Skeletal muscle tissue (tissue), 3 donors: ENCODE measurements at regions not wholly inside any gene's neighbourhood (a gene's known extent, or its start where the extent isn't known, plus 50 kb on each side); places are given as distances from the start of the nearest gene placed in this dataset.
"Not testable (repeated sequence)": the region's sequence is repeated elsewhere in the genome, so short reads cannot be mapped to it uniquely, and the experiment has no call there.

Experiments used
- H3K27ac ChIP-seq: one replicate; pipeline ENCODE4 v1.7.0; 2013; ENCODE audit warnings: mild to moderate bottlenecking, low read depth, low read length, inconsistent platforms
- H3K27me3 ChIP-seq, 3 donors: one replicate each; pipeline ENCODE4 v1.7.0; 2013; ENCODE audit warnings: low read length in 3 of 3; ENCODE audit not compliant: control insufficient read depth in 3 of 3, insufficient read depth in 3 of 3
- H3K36me3 ChIP-seq, 3 donors: one replicate each; pipeline ENCODE4 v1.7.0; 2013; ENCODE audit warnings: low read length in 3 of 3; ENCODE audit not compliant: control insufficient read depth in 3 of 3, insufficient read depth in 3 of 3
- H3K4me1 ChIP-seq, 3 donors: one replicate each; pipeline ENCODE4 v1.7.0; 2013; ENCODE audit warnings: low read length in 3 of 3, mild to moderate bottlenecking in 3 of 3; ENCODE audit not compliant: control insufficient read depth in 3 of 3, insufficient read depth in 3 of 3
- H3K4me3 ChIP-seq, 3 donors: one replicate each; pipeline ENCODE4 v1.7.0; 2013; ENCODE audit warnings: low read length in 3 of 3
- H3K9ac ChIP-seq, 3 donors: one replicate each; pipeline ENCODE4 v1.7.0; 2013; ENCODE audit warnings: low read length in 3 of 3, mild to moderate bottlenecking in 3 of 3, moderate library complexity in 2 of 3, low read depth in 1 of 3
- H3K9me3 ChIP-seq, 3 donors: one replicate each; pipeline ENCODE4 v1.7.0; 2013; ENCODE audit warnings: low read length in 3 of 3; ENCODE audit not compliant: control insufficient read depth in 3 of 3
- donor health status: Osteomylitis.

DNA sequence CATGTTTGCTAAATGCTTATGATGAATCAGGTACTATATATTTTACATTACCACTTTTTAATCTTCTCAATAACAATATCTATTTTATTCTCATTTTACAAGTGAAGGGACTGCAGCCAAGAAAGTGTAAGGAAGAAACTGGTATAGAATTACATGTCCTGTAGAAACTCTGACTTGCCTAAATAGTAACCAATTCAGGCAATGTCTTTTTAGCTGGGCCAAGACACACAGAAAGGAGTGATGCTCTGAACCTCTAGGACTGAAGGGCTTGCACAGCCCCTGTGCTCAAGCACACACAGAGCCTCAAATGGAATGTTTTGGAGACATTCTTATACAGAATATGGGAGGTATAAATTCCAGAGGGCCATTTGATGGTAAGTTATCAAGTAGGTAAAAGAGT lies 286.4 kb upstream of the TNC start:
- no peak overlapping the region for H3K27ac ChIP-seq
- no peaks in the 10 kb centered on the region for H3K9me3 ChIP-seq
- H3K9ac ChIP-seq = no peak overlapping the region
- no peaks in the 10 kb centered on the region for H3K27me3 ChIP-seq
- H3K36me3 ChIP-seq = no peaks in the 10 kb centered on the region
- H3K4me3 ChIP-seq = no peak overlapping the region
- no peaks in the 10 kb centered on the region for H3K4me1 ChIP-seq

DNA sequence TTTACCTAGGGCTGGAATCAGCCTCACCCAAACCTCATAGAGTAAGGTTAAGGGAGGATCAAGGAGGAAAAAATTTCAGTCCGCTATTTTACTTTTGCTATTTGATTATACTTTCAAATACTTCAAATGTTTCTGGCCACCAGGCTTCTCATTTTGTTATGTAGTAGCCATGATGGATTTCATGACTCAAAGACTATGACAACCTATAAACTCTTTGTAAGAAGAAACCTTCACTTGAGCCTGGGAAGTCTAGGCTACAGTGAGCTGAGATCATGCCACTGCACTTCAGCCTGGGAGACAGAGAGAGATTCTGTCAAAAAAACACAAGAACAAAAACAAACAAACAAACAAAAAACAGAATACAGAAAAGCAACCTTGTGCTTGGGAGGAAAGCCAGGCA lies 293.6 kb upstream of the TNC start:
- Histone ChIP-seq H3K9ac (no peak overlapping the region), H3K27me3 (no peaks in the 10 kb centered on the region), H3K4me3 (no peak overlapping the region), H3K4me1 (peaks cover 0 to 3% (median 0%) of the 10 kb centered on the region in 3 donors), H3K9me3 (no peaks in the 10 kb centered on the region), H3K36me3 (no peaks in the 10 kb centered on the region), H3K27ac (no peak overlapping the region)

DNA sequence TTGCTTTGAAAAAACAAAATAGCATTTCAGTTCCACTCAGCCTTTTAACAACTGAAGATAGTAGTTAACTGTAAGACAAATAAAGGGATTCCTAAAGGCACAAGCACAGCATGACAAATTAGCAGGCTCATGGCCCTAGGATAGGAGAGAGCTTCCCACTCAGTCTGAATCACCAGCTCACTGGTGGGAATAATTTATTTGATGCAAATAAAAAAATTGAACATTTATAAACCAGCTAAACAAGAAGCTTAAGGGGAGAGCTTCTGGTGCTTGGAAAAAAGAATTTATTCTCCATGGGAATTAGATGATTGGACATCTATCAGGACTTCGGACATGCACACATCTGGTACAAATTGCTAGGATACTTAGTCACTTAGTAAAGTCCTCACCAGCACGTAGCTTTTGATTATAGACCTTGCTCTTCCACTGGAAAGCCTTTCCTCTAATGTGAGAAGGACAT lies 294.1 kb upstream of the TNC start:
- H3K4me1 ChIP-seq = peaks cover 0 to 3% (median 0%) of the 10 kb centered on the region in 3 donors
- H3K27me3 ChIP-seq = no peaks in the 10 kb centered on the region
- H3K9me3 ChIP-seq = no peaks in the 10 kb centered on the region
- H3K36me3 ChIP-seq = no peaks in the 10 kb centered on the region
- H3K9ac ChIP-seq = no peak overlapping the region
- H3K27ac ChIP-seq = no peak overlapping the region
- no peak overlapping the region for H3K4me3 ChIP-seq

DNA sequence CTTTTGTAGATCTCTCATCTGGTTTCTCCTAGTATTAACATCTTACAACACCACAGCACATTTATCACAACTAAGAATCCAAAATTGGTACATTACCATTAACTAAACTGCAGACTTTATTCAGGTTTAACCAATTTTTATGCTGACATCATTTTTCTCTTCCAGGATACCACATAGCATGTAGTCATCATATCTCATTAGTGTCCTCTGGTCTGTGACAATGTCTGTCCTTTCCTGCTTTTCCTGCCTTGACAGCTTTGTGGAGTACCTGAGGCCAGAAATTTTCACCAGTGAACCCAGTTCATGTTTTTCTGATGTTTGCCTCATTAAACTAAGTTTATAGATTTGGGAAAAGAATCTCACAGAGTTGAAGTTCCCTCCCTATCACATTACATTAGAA lies 294.7 kb upstream of the TNC start:
- Histone ChIP-seq H3K4me1 (peaks cover 0 to 3% (median 0%) of the 10 kb centered on the region in 3 donors), H3K27ac (no peak overlapping the region), H3K4me3 (no peak overlapping the region), H3K9me3 (no peaks in the 10 kb centered on the region), H3K27me3 (no peaks in the 10 kb centered on the region), H3K36me3 (no peaks in the 10 kb centered on the region), H3K9ac (no peak overlapping the region)

DNA sequence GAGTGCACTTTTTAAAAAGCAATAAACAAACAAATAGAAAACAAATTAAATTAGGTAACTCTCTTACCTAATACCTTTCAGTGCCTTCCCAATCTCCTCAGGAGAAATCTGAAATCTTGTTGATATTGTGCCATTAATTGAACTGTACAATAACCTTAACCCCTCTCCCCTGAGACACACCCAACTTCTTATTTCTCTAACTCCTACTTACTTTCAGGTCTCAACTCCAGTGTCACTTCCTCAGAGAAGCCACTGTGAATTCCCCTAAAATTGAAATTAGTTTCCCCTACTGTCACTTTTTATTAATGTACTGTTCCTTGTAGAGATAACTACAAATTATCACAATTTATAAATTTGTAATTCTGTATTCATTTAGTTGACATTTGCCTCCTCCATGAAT lies 295.3 kb upstream of the TNC start:
- Histone ChIP-seq H3K9ac (no peak overlapping the region), H3K4me1 (peaks cover 0 to 3% (median 0%) of the 10 kb centered on the region in 3 donors), H3K9me3 (no peaks in the 10 kb centered on the region), H3K4me3 (no peak overlapping the region), H3K36me3 (no peaks in the 10 kb centered on the region), H3K27ac (no peak overlapping the region), H3K27me3 (no peaks in the 10 kb centered on the region)

DNA sequence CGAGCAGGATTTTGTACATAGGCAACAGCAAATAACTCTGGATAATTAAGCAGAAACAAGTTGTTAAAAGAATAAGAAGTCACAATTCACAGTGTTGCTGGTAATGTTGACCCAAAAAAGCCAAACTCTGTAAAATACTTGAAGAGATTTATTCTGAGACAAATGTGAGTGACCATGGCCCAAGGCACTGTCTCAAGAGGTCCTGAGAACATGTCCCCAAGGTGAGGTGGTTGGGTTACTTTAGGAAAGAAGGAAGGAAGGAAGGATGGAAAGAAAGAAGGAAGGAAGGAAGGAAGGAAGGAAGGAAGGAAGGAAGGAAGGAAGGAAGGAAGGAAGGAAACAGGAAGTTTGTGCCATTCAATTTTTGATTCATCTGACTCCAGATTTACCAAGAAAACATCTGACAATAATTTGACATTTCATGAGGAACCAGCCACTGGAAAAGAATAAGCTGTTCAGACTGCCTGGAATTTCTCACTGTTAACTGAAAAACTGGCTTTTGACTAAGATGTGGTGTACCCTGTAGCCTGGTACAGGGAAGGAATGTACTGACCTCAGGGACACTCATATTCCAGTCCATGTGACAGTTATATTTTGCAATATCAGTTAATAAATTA lies 295.9 kb upstream of the TNC start:
- Histone ChIP-seq H3K27ac (no peak overlapping the region), H3K36me3 (no peaks in the 10 kb centered on the region), H3K4me3 (no peak overlapping the region)

DNA sequence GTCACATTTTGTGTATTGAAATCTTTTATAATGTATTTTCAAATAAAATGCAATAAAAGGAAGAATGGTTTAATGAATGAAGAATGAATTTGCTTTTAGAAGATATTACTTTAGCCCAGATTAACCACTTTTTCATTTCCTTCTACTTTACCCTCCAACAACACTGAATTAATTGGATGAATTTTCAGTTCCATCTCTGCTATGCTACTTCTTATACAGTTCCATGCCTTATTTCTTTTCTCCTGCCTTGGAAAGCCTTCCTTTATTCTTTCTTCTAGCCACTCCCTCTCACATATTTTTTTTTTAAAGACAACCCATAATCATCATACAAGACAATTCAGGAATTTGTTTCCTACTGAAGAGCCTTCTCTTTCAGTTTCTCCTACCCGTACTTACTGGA lies 296.6 kb upstream of the TNC start:
- H3K27me3 ChIP-seq = no peaks in the 10 kb centered on the region
- H3K4me3 ChIP-seq = no peak overlapping the region
- no peak overlapping the region for H3K9ac ChIP-seq
- peaks cover 0 to 3% (median 0%) of the 10 kb centered on the region in 3 donors for H3K4me1 ChIP-seq
- H3K27ac ChIP-seq = no peak overlapping the region
- no peaks in the 10 kb centered on the region for H3K36me3 ChIP-seq
- no peaks in the 10 kb centered on the region for H3K9me3 ChIP-seq

More for the DNA sequence above, 295.9 kb upstream of the TNC start:
- H3K4me1 ChIP-seq = peaks cover 0 to 3% (median 0%) of the 10 kb centered on the region in 3 donors
- no peaks in the 10 kb centered on the region for H3K9me3 ChIP-seq
- no peak overlapping the region for H3K9ac ChIP-seq
- H3K27me3 ChIP-seq = no peaks in the 10 kb centered on the region

DNA sequence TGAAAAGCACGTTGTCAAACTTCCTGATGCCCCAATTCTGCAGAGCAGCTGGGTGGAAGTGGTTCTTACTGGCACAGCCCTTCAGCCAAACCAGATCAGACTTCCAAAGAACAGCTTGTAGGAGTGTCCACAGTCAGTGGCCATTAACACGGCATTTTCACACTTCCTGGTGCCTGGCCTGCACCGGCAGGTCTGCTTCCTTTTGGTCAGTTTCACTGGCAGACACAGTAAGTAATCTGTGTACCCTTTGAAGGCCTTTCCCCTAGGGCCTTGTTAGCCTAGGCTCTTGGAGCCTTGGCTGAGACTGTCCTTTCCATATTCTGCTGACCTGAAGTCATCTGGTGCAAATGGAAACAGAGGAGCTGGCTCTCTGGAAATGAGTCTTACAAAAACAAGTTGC lies 297.5 kb upstream of the TNC start:
- Histone ChIP-seq H3K36me3 (no peaks in the 10 kb centered on the region), H3K27ac (no peak overlapping the region), H3K4me1 (peaks cover 0 to 3% (median 0%) of the 10 kb centered on the region in 3 donors), H3K4me3 (no peak overlapping the region), H3K9me3 (peaks cover 0 to 2% (median 0%) of the 10 kb centered on the region in 3 donors), H3K27me3 (no peaks in the 10 kb centered on the region), H3K9ac (no peak overlapping the region)

DNA sequence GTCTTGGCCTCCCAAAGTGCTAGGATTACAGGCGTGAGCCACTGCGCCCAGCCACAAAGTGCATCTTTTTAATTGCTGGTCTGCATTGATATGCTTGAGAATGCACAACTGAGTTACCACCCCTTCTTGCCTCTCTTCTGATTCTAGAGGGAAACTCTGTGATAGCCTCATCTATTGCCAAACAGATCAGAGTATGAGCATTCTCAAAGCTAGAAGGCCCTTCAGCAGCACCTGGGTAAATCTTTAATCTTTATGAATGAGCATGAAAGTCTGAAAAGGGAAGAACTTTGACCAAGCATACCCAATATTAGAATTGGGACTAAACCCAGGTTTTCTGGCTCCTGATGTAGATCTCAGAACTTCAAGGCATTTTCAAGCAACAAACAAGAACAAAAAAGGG lies 298.3 kb upstream of the TNC start:
- Histone ChIP-seq H3K4me3 (no peak overlapping the region), H3K27me3 (no peaks in the 10 kb centered on the region), H3K9me3 (peaks cover 0 to 2% (median 2%) of the 10 kb centered on the region in 3 donors)

DNA sequence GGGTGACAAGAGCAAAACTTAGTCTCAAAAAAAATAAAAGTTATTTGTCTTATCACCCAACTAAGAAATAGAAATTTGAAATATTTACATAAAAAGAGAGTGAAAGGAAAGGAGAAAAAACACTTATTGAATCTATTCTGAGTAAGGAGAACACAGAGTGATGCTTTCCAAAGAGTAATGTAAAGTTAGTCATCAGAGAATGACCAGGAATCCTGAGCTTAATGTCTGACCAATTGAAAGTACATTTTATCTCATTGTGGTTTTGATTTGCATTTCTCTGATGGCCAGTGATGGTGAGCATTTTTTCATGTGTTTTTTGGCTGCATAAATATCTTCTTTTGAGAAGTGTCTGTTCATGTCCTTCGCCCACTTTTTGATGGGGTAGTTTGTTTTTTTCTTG lies 300.2 kb upstream of the TNC start:
- not testable (repeated sequence) for H3K9ac ChIP-seq, H3K4me3 ChIP-seq, H3K27ac ChIP-seq

More for the DNA sequence above, 298.3 kb upstream of the TNC start:
- Histone ChIP-seq H3K4me1 (peaks cover 0 to 3% (median 0%) of the 10 kb centered on the region in 3 donors), H3K36me3 (no peaks in the 10 kb centered on the region), H3K27ac (no peak overlapping the region), H3K9ac (no peak overlapping the region)

More for the DNA sequence above, 300.2 kb upstream of the TNC start:
- not testable (repeated sequence) for H3K4me1 ChIP-seq, H3K27me3 ChIP-seq, H3K9me3 ChIP-seq, H3K36me3 ChIP-seq
